UCSD-AML1 (cell line): ENCODE measurements at regions not wholly inside any gene's neighbourhood (a gene's known extent, or its start where the extent isn't known, plus 50 kb on each side); places are given as distances from the start of the nearest gene placed in this dataset.

Experiments used
- DNase-seq: peaks from one replicate; lab custom pipeline; 2025; ENCODE audit not compliant: unreplicated experiment; lab: John Stamatoyannopoulos, UW

- DNase-seq = no peak
These were observed 67.3 kb upstream of the ERRFI1 start for GRCh38 chr1:8093221-8093980.

- no peak for DNase-seq
These were observed 66.5 kb upstream of the ERRFI1 start for GRCh38 chr1:8092657-8093056.

GRCh38 chr1:8091691-8092090 is 65.6 kb upstream of the ERRFI1 start:
- no peak for DNase-seq

GRCh38 chr1:8090241-8090702 is 64.2 kb upstream of the ERRFI1 start:
- DNase-seq = no peak

GRCh38 chr1:8089535-8090228 is 63.6 kb upstream of the ERRFI1 start:
- no peak for DNase-seq

GRCh38 chr1:8086055-8086454 is 59.9 kb upstream of the ERRFI1 start:
- no peak for DNase-seq

- no peak for DNase-seq
These were observed 58.8 kb upstream of the ERRFI1 start for GRCh38 chr1:8084913-8085312.

- DNase-seq = no peak
These were observed 57.8 kb upstream of the ERRFI1 start for GRCh38 chr1:8083739-8084484.

- DNase-seq = no peak
These were observed 56.8 kb upstream of the ERRFI1 start for GRCh38 chr1:8082945-8083344.

GRCh38 chr1:8078176-8078671 is 52.1 kb upstream of the ERRFI1 start:
- DNase-seq = no peak

- no peak for DNase-seq
These were observed 51.5 kb upstream of the ERRFI1 start for GRCh38 chr1:8077602-8078001.

GRCh38 chr1:8077120-8077573 is 51.0 kb upstream of the ERRFI1 start:
- DNase-seq = no peak

GRCh38 chr1:8076176-8076575 is 50.1 kb upstream of the ERRFI1 start:
- no peak for DNase-seq
